H9 (cell line): ENCODE measurements at regions not wholly inside any gene's neighbourhood (a gene's known extent, or its start where the extent isn't known, plus 50 kb on each side); places are given as distances from the start of the nearest gene placed in this dataset.
A peak's percentile ranks its signal among the peaks of the same experiment; 100 is the strongest.
"Not testable (repeated sequence)": the region's sequence is repeated elsewhere in the genome, so short reads cannot be mapped to it uniquely, and the experiment has no call there.

Experiments used
- DNase-seq: peaks from one replicate; pipeline ENCODE4 v3.0.0-alpha.2; 2017
- H2AFZ ChIP-seq: one replicate; pipeline ENCODE4 v1.6.1; 2013; ENCODE audit warnings: mild to moderate bottlenecking, low read length, control low read depth, moderate library complexity
- H2AK5ac ChIP-seq: 2 replicates; pipeline ENCODE4 v1.6.1; 2013; ENCODE audit warnings: low read length, control low read depth, mixed read lengths; ENCODE audit not compliant: insufficient read length
- H2BK120ac ChIP-seq: one replicate; pipeline ENCODE4 v1.6.1; 2013; ENCODE audit warnings: low read depth, mild to moderate bottlenecking, low read length, control low read depth, inconsistent platforms; ENCODE audit not compliant: poor library complexity, severe bottlenecking
- H2BK12ac ChIP-seq: 2 replicates; pipeline ENCODE4 v1.6.1; 2013; ENCODE audit warnings: low read length, control low read depth, mixed read lengths, low read depth; ENCODE audit not compliant: insufficient read length
- H2BK15ac ChIP-seq: 2 replicates; pipeline ENCODE4 v1.6.1; 2013; ENCODE audit warnings: low read depth, low read length, control low read depth
- H2BK20ac ChIP-seq: one replicate; pipeline ENCODE4 v1.6.1; 2013; ENCODE audit warnings: low read depth, mild to moderate bottlenecking, low read length, control low read depth, inconsistent platforms; ENCODE audit not compliant: poor library complexity, severe bottlenecking
- H2BK5ac ChIP-seq: 2 replicates; pipeline ENCODE4 v1.6.1; 2013; ENCODE audit warnings: low read length, control low read depth, mixed read lengths; ENCODE audit not compliant: insufficient read length
- H3K14ac ChIP-seq: 2 replicates; pipeline ENCODE4 v1.6.1; 2013; ENCODE audit warnings: low read length, control low read depth; ENCODE audit not compliant: insufficient read depth
- H3K18ac ChIP-seq: 2 replicates; pipeline ENCODE4 v1.6.1; 2013; ENCODE audit warnings: low read depth, mild to moderate bottlenecking, mixed read lengths, low read length, control low read depth; ENCODE audit not compliant: insufficient read length
- H3K23ac ChIP-seq: 2 replicates; pipeline ENCODE4 v1.6.1; 2013; ENCODE audit warnings: low read length, control low read depth, mixed read lengths, low read depth; ENCODE audit not compliant: insufficient read length
- H3K23me2 ChIP-seq: 2 replicates; pipeline ENCODE4 v1.6.1; 2013; ENCODE audit warnings: low read depth, mild to moderate bottlenecking, mixed read lengths, low read length, control low read depth; ENCODE audit not compliant: insufficient read length, poor library complexity, severe bottlenecking
- H3K27ac ChIP-seq: 2 replicates; pipeline ENCODE4 v1.5.1; 2013; ENCODE audit warnings: low read length, control low read depth, mixed read lengths, low read depth; ENCODE audit not compliant: insufficient read length
- H3K27me3 ChIP-seq: 2 replicates; pipeline ENCODE4 v1.6.1; 2013; ENCODE audit warnings: low read length, control low read depth, inconsistent platforms; ENCODE audit not compliant: insufficient read depth
- H3K4ac ChIP-seq: 2 replicates; pipeline ENCODE4 v1.6.1; 2013; ENCODE audit warnings: low read depth, mild to moderate bottlenecking, control low read depth, inconsistent platforms, low read length, moderate library complexity
- H3K4me1 ChIP-seq: 2 replicates; pipeline ENCODE4 v1.6.1; 2013; ENCODE audit warnings: low read length, control low read depth, inconsistent platforms; ENCODE audit not compliant: insufficient read depth
- H3K4me2 ChIP-seq: 2 replicates; pipeline ENCODE4 v1.6.1; 2013; ENCODE audit warnings: low read length, control low read depth, mixed read lengths; ENCODE audit not compliant: insufficient read length, insufficient read depth
- H3K56ac ChIP-seq: 2 replicates; pipeline ENCODE4 v1.6.1; 2013; ENCODE audit warnings: low read depth, mild to moderate bottlenecking, mixed read lengths, low read length, control low read depth; ENCODE audit not compliant: insufficient read length
- H3K79me1 ChIP-seq: 2 replicates; pipeline ENCODE4 v1.6.1; 2013; ENCODE audit warnings: low read depth, mild to moderate bottlenecking, moderate library complexity, low read length, control low read depth, inconsistent platforms; ENCODE audit not compliant: insufficient read depth, poor library complexity, severe bottlenecking
- H3K79me2 ChIP-seq: 2 replicates; pipeline ENCODE4 v1.6.1; 2013; ENCODE audit warnings: low read length, control low read depth, inconsistent platforms; ENCODE audit not compliant: insufficient read depth
- H3K9ac ChIP-seq: 2 replicates; pipeline ENCODE4 v1.6.1; 2013; ENCODE audit warnings: low read length, control low read depth, mixed read lengths; ENCODE audit not compliant: insufficient read length; ENCODE audit errors: extremely low read depth
- H3K9me3 ChIP-seq: one replicate; pipeline ENCODE4 v1.6.1; 2013; ENCODE audit warnings: low read depth, low read length, inconsistent platforms; ENCODE audit not compliant: control insufficient read depth
- H3T11ph ChIP-seq: one replicate; pipeline ENCODE4 v1.6.1; 2013; ENCODE audit warnings: mild to moderate bottlenecking, low read length, control low read depth, inconsistent platforms
- H4K20me1 ChIP-seq: one replicate; pipeline ENCODE4 v1.6.1; 2013; ENCODE audit not compliant: control insufficient read depth, insufficient read length, insufficient read depth
- H4K5ac ChIP-seq: 2 replicates; pipeline ENCODE4 v1.6.1; 2013; ENCODE audit warnings: low read depth, mild to moderate bottlenecking, mixed read lengths, low read length, control low read depth; ENCODE audit not compliant: insufficient read length
- H4K8ac ChIP-seq: replicated peaks from 2 replicates; pipeline ENCODE4 v1.6.1; 2013; ENCODE audit warnings: low read length, control low read depth, mixed read lengths, low read depth; ENCODE audit not compliant: insufficient read length
- H4K91ac ChIP-seq: 2 replicates; pipeline ENCODE4 v1.6.1; 2013; ENCODE audit warnings: low read depth, mild to moderate bottlenecking, moderate library complexity, mixed read lengths, low read length, control low read depth; ENCODE audit not compliant: insufficient read length
- H3K27ac Mint-ChIP-seq, 3 experiments: 2 replicates in 2 of 3; 3 replicates in 1 of 3; pipeline ENCODE4 v1.8.0; 2020 to 2021; ENCODE audit warnings: mixed read lengths in 3 of 3, mild to moderate bottlenecking in 1 of 3, moderate library complexity in 1 of 3
- H3K27me3 Mint-ChIP-seq: 2 replicates; pipeline ENCODE4 v1.8.0; 2021; ENCODE audit warnings: low read depth, mild to moderate bottlenecking, moderate library complexity, mixed read lengths
- H3K36me3 Mint-ChIP-seq, 3 experiments: 2 replicates in 2 of 3; 3 replicates in 1 of 3; pipeline ENCODE4 v1.8.0; 2020 to 2021; ENCODE audit warnings: low read depth in 3 of 3, mixed read lengths in 3 of 3; ENCODE audit not compliant: insufficient read depth in 1 of 3
- H3K4me1 Mint-ChIP-seq, 2 experiments: 2 replicates each; pipeline ENCODE4 v1.8.0; 2020; ENCODE audit warnings: mixed read lengths in 2 of 2
- H3K4me3 Mint-ChIP-seq, 2 experiments: 2 replicates in 1 of 2; 3 replicates in 1 of 2; pipeline ENCODE4 v1.8.0; 2020 to 2021; ENCODE audit warnings: mild to moderate bottlenecking in 2 of 2, mixed read lengths in 2 of 2, moderate library complexity in 1 of 2
- H3K9me3 Mint-ChIP-seq, 2 experiments: 2 replicates in 1 of 2; 3 replicates in 1 of 2; pipeline ENCODE4 v1.8.0; 2020; ENCODE audit warnings: mild to moderate bottlenecking in 2 of 2, mixed read lengths in 2 of 2, moderate library complexity in 1 of 2
- WGBS: extraction: QIAGEN DNeasy Blood & Tissue Kit; methylation state at CpG from one replicate; pipeline ENCODE4 v1.1.7; 2013; ENCODE audit warnings: missing lambda C conversion rate, low lambda C conversion rate, mixed read lengths; ENCODE audit not compliant: insufficient read length; ENCODE audit errors: extremely low coverage; 5-methylcytosine and 5-hydroxymethylcytosine counted together

DNA sequence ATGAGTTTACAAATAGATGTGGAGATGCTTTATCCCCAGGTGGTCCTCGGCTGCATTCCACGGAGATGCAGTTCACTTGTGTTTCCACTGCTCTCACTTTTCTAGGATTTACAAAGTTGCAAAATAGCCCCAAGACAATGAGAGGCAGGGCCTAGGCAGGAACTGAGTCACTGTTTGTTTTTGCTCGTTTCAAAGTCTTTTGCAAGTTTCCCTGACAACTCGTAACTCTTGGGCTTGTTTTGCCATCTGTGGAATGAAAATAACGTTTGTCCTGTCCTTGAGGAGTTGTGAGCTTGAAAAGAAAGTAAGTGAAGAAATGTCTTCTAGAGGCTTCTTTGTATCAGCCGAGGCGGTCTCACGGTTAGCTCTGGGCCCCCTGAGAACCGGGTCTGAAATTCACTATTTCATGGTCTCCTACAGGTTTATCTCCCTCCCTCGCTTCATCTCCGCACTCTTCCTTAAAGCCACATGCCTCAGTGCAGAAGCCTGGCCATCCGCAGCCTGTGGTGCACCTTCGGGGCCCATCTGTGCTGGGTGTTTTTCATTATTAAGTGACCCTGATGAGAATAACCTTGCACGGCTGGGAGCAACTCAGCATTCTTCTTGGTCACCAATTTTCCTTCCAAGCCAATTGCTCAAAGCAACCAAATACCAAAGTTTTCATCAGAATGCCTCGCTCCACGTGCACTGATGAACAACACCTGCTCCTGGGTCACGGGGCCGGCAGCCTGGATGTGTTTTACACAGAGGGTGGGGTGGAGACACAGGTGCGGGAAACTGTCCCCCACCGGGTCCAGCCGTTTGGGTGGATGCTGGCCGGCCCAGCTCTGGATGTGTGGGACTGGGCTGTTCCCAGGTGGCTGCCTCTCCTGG lies 172.4 kb downstream of the LAT start:
- H3K23ac ChIP-seq: not testable (repeated sequence)

More for the DNA sequence above, 172.4 kb downstream of the LAT start:
- H2BK20ac ChIP-seq, H4K20me1 ChIP-seq, H3K4me1 ChIP-seq, H3K9me3 Mint-ChIP-seq, H3K79me2 ChIP-seq, H2AK5ac ChIP-seq, H3K4ac ChIP-seq, H3K27me3 ChIP-seq, H3K56ac ChIP-seq, H3K23me2 ChIP-seq, H3K9me3 ChIP-seq, H3T11ph ChIP-seq, H2BK12ac ChIP-seq, H2AFZ ChIP-seq, H3K27me3 Mint-ChIP-seq, H2BK15ac ChIP-seq, H3K9ac ChIP-seq, H3K4me2 ChIP-seq, H4K8ac ChIP-seq, H4K5ac ChIP-seq, H2BK5ac ChIP-seq, H3K79me1 ChIP-seq, H2BK120ac ChIP-seq, H3K36me3 Mint-ChIP-seq: not testable (repeated sequence)
- Histone ChIP-seq H3K14ac (peak overlapping the region; percentile 67), H4K91ac (peak overlapping the region; percentile 84), H3K18ac (peak overlapping the region; percentile 67), H3K27ac (peak overlapping the region; percentile 70)
- Mint-ChIP-seq H3K4me3 (peak overlapping the region in 1 of 2 experiments; percentile 8; a peak in 1 of 5 replicates), H3K27ac (peak overlapping the region; percentile 84 to 99 (median 94); a peak in 6 of 7 replicates), H3K4me1 (peaks cover 20 to 28% of the 10 kb centered on the region in 2 experiments)
- DNase-seq: peak; percentile 73
- WGBS: no CpG with 5 or more reads among the region's 22 CpGs
